Large intestine (tissue), 3 donors: ENCODE measurements at regions not wholly inside any gene's neighbourhood (a gene's known extent, or its start where the extent isn't known, plus 50 kb on each side); places are given as distances from the start of the nearest gene placed in this dataset.

ENCODE experiments used
- DNase-seq, 2 donors: peaks; one replicate each; pipeline versions ENCODE4 v3.0.0 to v3.0.0-alpha.2; 2013
- H3K27ac ChIP-seq: one replicate; pipeline ENCODE4 v1.5.1; 2013; ENCODE audit warnings: low read length
- H3K27me3 ChIP-seq: 2 replicates; pipeline ENCODE4 v1.6.1; 2013; ENCODE audit warnings: low read length; ENCODE audit not compliant: control insufficient read depth, insufficient read depth
- H3K36me3 ChIP-seq: 2 replicates; pipeline ENCODE4 v1.6.1; 2013; ENCODE audit warnings: low read length; ENCODE audit not compliant: control insufficient read depth, insufficient read depth
- H3K4me1 ChIP-seq: one replicate; pipeline ENCODE4 v1.6.1; 2013; ENCODE audit warnings: low read length; ENCODE audit not compliant: control insufficient read depth, insufficient read depth
- H3K4me3 ChIP-seq: one replicate; pipeline ENCODE4 v1.5.1; 2013; ENCODE audit warnings: low read length
- H3K9me3 ChIP-seq: one replicate; pipeline ENCODE4 v1.6.1; 2013; ENCODE audit warnings: mild to moderate bottlenecking, low read depth, low read length, moderate library complexity; ENCODE audit not compliant: control insufficient read depth
- WGBS: methylation state at CpG from one replicate; pipeline ENCODE4 v1.1.5; 2013; ENCODE audit warnings: low lambda C conversion rate; ENCODE audit not compliant: insufficient coverage; 5-methylcytosine and 5-hydroxymethylcytosine counted together

GRCh38 chr6:113354204-113354895 lies 502.8 kb upstream of the MARCKS start:
- Histone ChIP-seq H3K9me3 (no peaks in the 10 kb centered on the region), H3K4me1 (peaks cover 39% of the 10 kb centered on the region), H3K27me3 (no peaks in the 10 kb centered on the region), H3K36me3 (no peaks in the 10 kb centered on the region), H3K4me3 (no peak overlapping the region), H3K27ac (no peak overlapping the region)
- no peak for DNase-seq
- 83% methylated on average over 2 of the region's 6 CpGs for WGBS

DNA sequence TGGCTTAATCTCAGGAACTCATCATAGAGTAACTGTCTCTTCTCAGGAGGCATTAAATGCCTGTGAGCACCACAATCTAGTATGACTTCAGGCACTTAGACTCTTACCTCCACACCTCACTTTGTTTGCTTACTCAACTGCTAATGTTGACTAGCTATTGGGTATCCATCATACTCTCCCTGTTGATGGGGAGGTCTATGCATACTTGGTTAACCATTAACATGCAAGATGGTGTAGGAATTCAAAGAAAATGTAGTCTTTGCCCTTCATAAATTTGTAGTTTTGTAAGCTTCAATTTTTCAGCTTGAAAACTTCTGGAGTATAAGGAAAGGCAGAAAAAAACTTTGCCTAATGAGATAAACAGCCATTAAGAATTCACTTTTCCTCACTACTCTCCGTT lies 501.0 kb upstream of the MARCKS start:
- Histone ChIP-seq H3K9me3 (no peaks in the 10 kb centered on the region), H3K27me3 (no peaks in the 10 kb centered on the region), H3K4me3 (no peak overlapping the region), H3K27ac (peak overlapping the region; percentile 19), H3K36me3 (no peaks in the 10 kb centered on the region), H3K4me1 (peaks cover 33% of the 10 kb centered on the region)
- DNase-seq = peak; percentile 54 to 79
- no CpG with 5 or more reads among the region's 1 CpG for WGBS

- whole genome bisulfite sequencing = no CpG with 5 or more reads among the region's 4 CpGs
- no peak for DNase-seq
- peaks cover 25% of the 10 kb centered on the region for H3K4me1 ChIP-seq
- no peak overlapping the region for H3K4me3 ChIP-seq
- no peaks in the 10 kb centered on the region for H3K36me3 ChIP-seq
- H3K27ac ChIP-seq = no peak overlapping the region
- H3K9me3 ChIP-seq = no peaks in the 10 kb centered on the region
- no peaks in the 10 kb centered on the region for H3K27me3 ChIP-seq
Observed at GRCh38 chr6:113357041-113357440, 500.1 kb upstream of the MARCKS start.

DNA sequence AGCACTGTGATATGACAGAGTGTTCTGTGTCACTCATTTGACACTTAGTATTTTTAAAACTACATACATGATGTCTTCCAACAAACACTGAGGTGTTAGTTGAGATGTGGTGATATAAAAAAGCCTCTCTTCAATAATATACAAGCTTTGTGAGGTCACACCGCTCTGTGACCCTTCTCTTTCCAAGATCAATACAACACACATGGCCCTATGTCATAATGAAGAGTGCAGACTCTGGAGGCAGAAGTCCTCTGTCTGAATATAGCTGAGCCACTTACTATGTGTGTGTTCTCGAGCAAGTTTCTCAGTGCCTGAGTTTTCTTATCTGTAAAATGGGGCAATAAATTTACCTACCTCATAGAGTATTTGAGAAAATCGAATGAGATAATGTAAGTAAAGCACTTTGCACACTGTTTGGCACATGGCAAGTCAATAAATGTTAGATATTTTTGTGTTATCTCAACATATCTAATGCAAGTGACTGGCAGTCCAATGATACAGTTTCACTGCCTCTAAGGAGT lies 499.0 kb upstream of the MARCKS start:
- no peaks in the 10 kb centered on the region for H3K36me3 ChIP-seq
- 50% methylated on average over 1 of the region's 3 CpGs for WGBS
- no peak overlapping the region for H3K27ac ChIP-seq
- peaks cover 24% of the 10 kb centered on the region for H3K4me1 ChIP-seq
- no peaks in the 10 kb centered on the region for H3K27me3 ChIP-seq
- no peaks in the 10 kb centered on the region for H3K9me3 ChIP-seq
- no peak overlapping the region for H3K4me3 ChIP-seq
- DNase-seq = no peak

GRCh38 chr6:113359155-113360140 lies 497.7 kb upstream of the MARCKS start:
- H3K4me1 ChIP-seq = peaks cover 12% of the 10 kb centered on the region
- no CpG with 5 or more reads among the region's 5 CpGs for WGBS

GRCh38 chr6:113361014-113361645 lies 496.0 kb upstream of the MARCKS start:
- WGBS = no CpG with 5 or more reads among the region's 8 CpGs
- Histone ChIP-seq H3K27me3 (no peaks in the 10 kb centered on the region), H3K27ac (no peak overlapping the region), H3K36me3 (no peaks in the 10 kb centered on the region), H3K4me1 (peaks cover 9% of the 10 kb centered on the region), H3K4me3 (no peak overlapping the region), H3K9me3 (no peaks in the 10 kb centered on the region)
- no peak for DNase-seq

More at GRCh38 chr6:113359155-113360140, 497.7 kb upstream of the MARCKS start:
- Histone ChIP-seq H3K27me3 (no peaks in the 10 kb centered on the region), H3K9me3 (no peaks in the 10 kb centered on the region), H3K36me3 (no peaks in the 10 kb centered on the region), H3K4me3 (no peak overlapping the region), H3K27ac (no peak overlapping the region)
- no peak for DNase-seq

GRCh38 chr6:113362301-113363047 lies 494.7 kb upstream of the MARCKS start:
- Histone ChIP-seq H3K4me3 (no peak overlapping the region), H3K4me1 (peaks cover 5% of the 10 kb centered on the region), H3K27ac (no peak overlapping the region), H3K9me3 (no peaks in the 10 kb centered on the region), H3K36me3 (no peaks in the 10 kb centered on the region), H3K27me3 (no peaks in the 10 kb centered on the region)
- DNase-seq = no peak
- 100% methylated on average over 4 of the region's 7 CpGs for WGBS

GRCh38 chr6:113363048-113363798 lies 493.9 kb upstream of the MARCKS start:
- 95% methylated on average over 2 of the region's 4 CpGs for WGBS
- H3K27me3 ChIP-seq = no peaks in the 10 kb centered on the region
- no peak overlapping the region for H3K27ac ChIP-seq
- DNase-seq = no peak
- H3K36me3 ChIP-seq = no peaks in the 10 kb centered on the region
- H3K4me1 ChIP-seq = peaks cover 5% of the 10 kb centered on the region
- no peak overlapping the region for H3K4me3 ChIP-seq
- no peaks in the 10 kb centered on the region for H3K9me3 ChIP-seq

GRCh38 chr6:113363866-113364265 lies 493.3 kb upstream of the MARCKS start:
- H3K4me1 ChIP-seq = peaks cover 5% of the 10 kb centered on the region
- no peak for DNase-seq

More at GRCh38 chr6:113363866-113364265, 493.3 kb upstream of the MARCKS start:
- Histone ChIP-seq H3K4me3 (no peak overlapping the region), H3K36me3 (no peaks in the 10 kb centered on the region), H3K9me3 (no peaks in the 10 kb centered on the region), H3K27me3 (no peaks in the 10 kb centered on the region), H3K27ac (no peak overlapping the region)
